Transverse colon (tissue), 4 donors: ENCODE measurements at regions not wholly inside any gene's neighbourhood (a gene's known extent, or its start where the extent isn't known, plus 50 kb on each side); places are given as distances from the start of the nearest gene placed in this dataset.

Experiments
- EP300 ChIP-seq: sonication (generic); formaldehyde crosslinking; IDR thresholded peaks from one replicate; pipeline ENCODE4 v1.6.1; 2017; ENCODE audit warnings: antibody characterized with exemption, low read depth
- POLR2A ChIP-seq: fragments of 450-650 bp; IDR thresholded peaks from one replicate; pipeline ENCODE4 v1.6.1; 2016; ENCODE audit warnings: antibody characterized with exemption, mild to moderate bottlenecking, moderate library complexity
- POLR2AphosphoS5 ChIP-seq, 3 donors: sonication (generic); formaldehyde crosslinking; IDR thresholded peaks; one replicate each; pipeline ENCODE4 v1.6.1; 2016; ENCODE audit warnings: antibody characterized with exemption in 3 of 3
- TF ChIP-seq, protein P1 (sequence below), 5 experiments: fragments of 200-600 bp in 3 of 5; fragments of 450-650 bp in 2 of 5; sonication (generic) in 3 of 5; IDR thresholded peaks; 1 replicate in 2 of 5; 2 replicates in 3 of 5; pipeline ENCODE4 v1.5.1; 2016 to 2017; ENCODE audit warnings: antibody characterized with exemption in 5 of 5, inconsistent platforms in 3 of 5, mild to moderate bottlenecking in 2 of 5, moderate library complexity in 1 of 5

- TF ChIP-seq, protein P1, sequence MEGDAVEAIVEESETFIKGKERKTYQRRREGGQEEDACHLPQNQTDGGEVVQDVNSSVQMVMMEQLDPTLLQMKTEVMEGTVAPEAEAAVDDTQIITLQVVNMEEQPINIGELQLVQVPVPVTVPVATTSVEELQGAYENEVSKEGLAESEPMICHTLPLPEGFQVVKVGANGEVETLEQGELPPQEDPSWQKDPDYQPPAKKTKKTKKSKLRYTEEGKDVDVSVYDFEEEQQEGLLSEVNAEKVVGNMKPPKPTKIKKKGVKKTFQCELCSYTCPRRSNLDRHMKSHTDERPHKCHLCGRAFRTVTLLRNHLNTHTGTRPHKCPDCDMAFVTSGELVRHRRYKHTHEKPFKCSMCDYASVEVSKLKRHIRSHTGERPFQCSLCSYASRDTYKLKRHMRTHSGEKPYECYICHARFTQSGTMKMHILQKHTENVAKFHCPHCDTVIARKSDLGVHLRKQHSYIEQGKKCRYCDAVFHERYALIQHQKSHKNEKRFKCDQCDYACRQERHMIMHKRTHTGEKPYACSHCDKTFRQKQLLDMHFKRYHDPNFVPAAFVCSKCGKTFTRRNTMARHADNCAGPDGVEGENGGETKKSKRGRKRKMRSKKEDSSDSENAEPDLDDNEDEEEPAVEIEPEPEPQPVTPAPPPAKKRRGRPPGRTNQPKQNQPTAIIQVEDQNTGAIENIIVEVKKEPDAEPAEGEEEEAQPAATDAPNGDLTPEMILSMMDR (IDR thresholded peaks at IDR 0.05) = no peak
- TF ChIP-seq POLR2AphosphoS5 (IDR thresholded peaks at IDR 0.05) (no peak), POLR2A (no peak), EP300 (no peak)
Observed at GRCh38 chr1:102318104-102318806, 321.5 kb upstream of the OLFM3 start.
